ENCODE measurements at regions not wholly inside any gene's neighbourhood (a gene's known extent, or its start where the extent isn't known, plus 50 kb on each side); places are given as distances from the start of the nearest gene placed in this dataset.
A peak's percentile ranks its signal among the peaks of the same experiment; 100 is the strongest.

DNA sequence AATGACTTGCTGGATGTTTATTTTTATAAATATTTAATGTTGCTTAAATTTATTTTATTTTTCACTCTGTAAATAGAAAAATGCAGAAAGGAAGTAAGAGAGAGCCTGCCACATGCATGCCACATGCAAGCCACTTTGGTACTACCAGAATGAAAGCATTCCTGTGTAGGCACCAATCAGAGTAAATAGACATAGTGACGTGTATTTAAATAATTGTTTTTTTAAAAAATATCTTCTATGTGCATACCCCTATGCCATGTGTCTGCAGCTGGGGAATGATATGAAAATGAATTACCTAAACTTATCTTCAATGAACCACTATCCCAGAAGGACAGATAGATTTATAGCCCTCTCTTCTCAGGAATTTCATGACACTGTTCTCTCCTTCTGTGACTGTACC, 651.5 kb upstream of the RIOK2 start:
- DNase-seq (ENCODE audit: low read depth) = no peak
- no peak overlapping the region for H3K4me3 ChIP-seq (ENCODE audit: low read depth, low read length)
- TF ChIP-seq, protein P1, sequence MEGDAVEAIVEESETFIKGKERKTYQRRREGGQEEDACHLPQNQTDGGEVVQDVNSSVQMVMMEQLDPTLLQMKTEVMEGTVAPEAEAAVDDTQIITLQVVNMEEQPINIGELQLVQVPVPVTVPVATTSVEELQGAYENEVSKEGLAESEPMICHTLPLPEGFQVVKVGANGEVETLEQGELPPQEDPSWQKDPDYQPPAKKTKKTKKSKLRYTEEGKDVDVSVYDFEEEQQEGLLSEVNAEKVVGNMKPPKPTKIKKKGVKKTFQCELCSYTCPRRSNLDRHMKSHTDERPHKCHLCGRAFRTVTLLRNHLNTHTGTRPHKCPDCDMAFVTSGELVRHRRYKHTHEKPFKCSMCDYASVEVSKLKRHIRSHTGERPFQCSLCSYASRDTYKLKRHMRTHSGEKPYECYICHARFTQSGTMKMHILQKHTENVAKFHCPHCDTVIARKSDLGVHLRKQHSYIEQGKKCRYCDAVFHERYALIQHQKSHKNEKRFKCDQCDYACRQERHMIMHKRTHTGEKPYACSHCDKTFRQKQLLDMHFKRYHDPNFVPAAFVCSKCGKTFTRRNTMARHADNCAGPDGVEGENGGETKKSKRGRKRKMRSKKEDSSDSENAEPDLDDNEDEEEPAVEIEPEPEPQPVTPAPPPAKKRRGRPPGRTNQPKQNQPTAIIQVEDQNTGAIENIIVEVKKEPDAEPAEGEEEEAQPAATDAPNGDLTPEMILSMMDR (IDR thresholded peaks at IDR 0.05; ENCODE audit: low read depth, low read length, missing control alignments) = no peak

DNA sequence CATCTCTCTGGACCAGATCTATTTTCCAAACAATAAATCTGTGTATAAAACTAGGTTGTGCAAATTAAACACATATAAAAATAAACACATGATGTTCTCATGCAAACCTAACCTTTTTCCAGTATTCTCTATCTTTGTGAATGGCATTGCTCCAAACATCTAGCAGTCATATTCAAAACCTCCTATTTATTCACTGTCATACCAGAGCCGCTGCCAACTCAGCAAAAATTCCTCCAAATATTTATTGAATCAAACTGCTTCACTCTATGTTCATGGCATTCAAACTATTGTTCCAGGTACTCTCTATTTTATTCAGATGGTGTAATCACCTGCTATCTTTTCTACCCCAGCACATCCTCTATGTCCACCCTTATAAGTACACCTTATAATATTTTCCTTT, 652.1 kb upstream of the RIOK2 start:
- DNase-seq (ENCODE audit: low read depth) = no peak
- no peak overlapping the region for H3K4me3 ChIP-seq (ENCODE audit: low read depth, low read length)
- TF ChIP-seq, protein P1 (IDR thresholded peaks at IDR 0.05; ENCODE audit: low read depth, low read length, missing control alignments) = no peak

GRCh38 chr5:97836816-97837215, 653.8 kb upstream of the RIOK2 start:
- DNase-seq (ENCODE audit: low read depth) = no peak
- no peak overlapping the region for H3K4me3 ChIP-seq (ENCODE audit: low read depth, low read length)
- TF ChIP-seq, protein P1 (IDR thresholded peaks at IDR 0.05; ENCODE audit: low read depth, low read length, missing control alignments) = no peak

DNA sequence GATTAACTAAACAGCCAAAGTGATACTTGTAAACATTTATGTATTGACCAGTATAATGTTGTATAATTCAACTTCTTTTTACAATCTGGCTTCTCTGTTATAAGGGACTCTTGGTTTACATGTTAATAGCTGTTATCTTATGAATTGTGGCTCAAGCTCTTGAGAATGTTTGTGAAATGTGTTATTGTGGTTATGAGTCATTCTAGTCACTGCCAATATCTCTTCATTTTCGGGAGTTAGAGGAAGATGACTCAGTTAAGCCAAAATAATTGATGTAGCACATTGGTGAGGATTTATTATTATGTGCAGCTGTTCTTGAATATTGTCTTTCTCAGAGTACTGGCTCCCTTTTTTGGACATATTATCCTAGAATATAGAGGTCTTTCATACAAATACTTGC, 655.2 kb upstream of the RIOK2 start:
- peak; percentile 5 for DNase-seq (ENCODE audit: low read depth)
- H3K4me3 ChIP-seq (ENCODE audit: low read depth, low read length) = no peak overlapping the region
- TF ChIP-seq, protein P1 (IDR thresholded peaks at IDR 0.05; ENCODE audit: low read depth, low read length, missing control alignments) = no peak

DNA sequence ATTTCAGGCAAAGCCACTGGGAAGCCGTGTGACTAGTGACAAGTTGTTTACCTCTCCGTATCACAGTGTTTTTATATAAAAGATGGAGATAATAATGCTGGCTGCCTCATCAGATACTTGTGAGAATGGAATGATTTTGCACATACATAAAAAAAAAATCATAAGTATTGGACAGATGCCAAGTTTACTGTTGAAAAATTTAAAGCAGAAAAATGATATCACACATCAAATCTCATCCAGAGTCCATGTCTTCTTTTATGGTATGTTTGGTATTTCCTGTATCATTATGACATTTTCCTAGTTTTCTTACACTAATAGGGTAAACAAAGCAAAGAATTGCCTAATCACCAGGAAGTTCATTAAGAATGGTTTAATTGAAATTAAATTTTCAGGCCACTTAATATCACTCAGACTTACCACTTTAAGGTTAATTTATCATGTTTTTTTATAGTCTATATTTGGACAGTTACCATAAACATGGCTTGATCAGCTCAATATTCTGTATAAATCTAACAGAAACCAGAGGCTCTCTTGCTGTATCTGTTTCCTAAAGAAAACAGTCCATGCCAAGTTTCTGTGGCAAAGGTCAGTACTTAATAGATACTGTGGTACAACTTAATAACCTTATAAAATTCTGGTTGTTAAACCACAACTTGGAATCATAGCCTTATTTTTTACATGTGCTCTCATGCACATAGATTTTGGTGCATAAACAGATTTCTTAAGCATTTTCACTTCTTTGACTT, 656.5 kb upstream of the RIOK2 start:
- TF ChIP-seq, protein P1 (IDR thresholded peaks at IDR 0.05; ENCODE audit: low read depth, low read length, missing control alignments) = no peak
- no peak overlapping the region for H3K4me3 ChIP-seq (ENCODE audit: low read depth, low read length)
- no peak for DNase-seq (ENCODE audit: low read depth)

GRCh38 chr5:97840643-97841042, 657.6 kb upstream of the RIOK2 start:
- TF ChIP-seq, protein P1 (IDR thresholded peaks at IDR 0.05; ENCODE audit: low read depth, low read length, missing control alignments) = no peak

DNA sequence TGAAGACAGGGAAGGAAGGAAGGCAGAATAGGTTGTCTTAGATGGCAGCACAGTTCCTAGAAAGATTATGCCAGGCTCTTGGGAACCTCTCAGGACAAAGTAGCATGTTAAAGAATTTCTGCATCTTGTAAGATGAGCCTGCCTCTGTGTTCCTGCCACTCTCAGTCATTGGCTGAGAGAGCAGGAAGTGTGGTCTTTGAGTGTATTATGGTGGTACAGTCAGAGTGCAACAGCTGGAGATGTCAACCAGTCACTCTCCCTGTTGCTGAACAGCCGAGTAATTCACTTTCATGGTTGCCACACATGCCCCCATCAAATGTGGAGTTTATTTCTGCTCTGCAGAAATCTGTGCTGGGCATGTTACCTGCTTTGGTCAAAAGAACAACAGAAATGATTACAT, 659.6 kb upstream of the RIOK2 start:
- no peak overlapping the region for H3K4me3 ChIP-seq (ENCODE audit: low read depth, low read length)
- no peak for DNase-seq (ENCODE audit: low read depth)
- TF ChIP-seq, protein P1 (IDR thresholded peaks at IDR 0.05; ENCODE audit: low read depth, low read length, missing control alignments) = no peak

More at GRCh38 chr5:97840643-97841042, 657.6 kb upstream of the RIOK2 start:
- no peak for DNase-seq (ENCODE audit: low read depth)
- no peak overlapping the region for H3K4me3 ChIP-seq (ENCODE audit: low read depth, low read length)

Data from GM12864 (cell line).